Neural progenitor cell (in vitro differentiated cells): ENCODE measurements at regions not wholly inside any gene's neighbourhood (a gene's known extent, or its start where the extent isn't known, plus 50 kb on each side); places are given as distances from the start of the nearest gene placed in this dataset.

Source experiments
- DNase-seq: peaks from one replicate; pipeline ENCODE4 v3.0.0-alpha.2; 2016; ENCODE audit warnings: low spot score
- H2AFZ ChIP-seq: fragments of 200-600 bp; sonication (generic); replicated peaks from 2 replicates; pipeline ENCODE4 v1.6.1; 2016; ENCODE audit warnings: antibody characterized with exemption
- H3F3A ChIP-seq: fragments of 200-600 bp; sonication (generic); 2 replicates; pipeline ENCODE4 v1.6.1; 2016; ENCODE audit warnings: antibody characterized with exemption, low read depth
- H3K27ac ChIP-seq: fragments of 200-600 bp; sonication (generic); 2 replicates; pipeline ENCODE4 v1.5.1; 2016; ENCODE audit warnings: mild to moderate bottlenecking
- H3K27me3 ChIP-seq: fragments of 200-600 bp; sonication (generic); 2 replicates; pipeline ENCODE4 v1.6.1; 2016; ENCODE audit warnings: mild to moderate bottlenecking, moderate library complexity
- H3K36me3 ChIP-seq: fragments of 200-600 bp; sonication (generic); 2 replicates; pipeline ENCODE4 v1.5.1; 2016
- H3K4me1 ChIP-seq: fragments of 200-600 bp; sonication (generic); 2 replicates; pipeline ENCODE4 v1.6.1; 2016; ENCODE audit warnings: mixed run types
- H3K4me2 ChIP-seq: fragments of 200-600 bp; sonication (generic); 2 replicates; pipeline ENCODE4 v1.6.1; 2016
- H3K4me3 ChIP-seq: fragments of 200-600 bp; sonication (generic); 2 replicates; pipeline ENCODE4 v1.5.1; 2016
- H3K79me2 ChIP-seq: fragments of 200-600 bp; sonication (generic); 2 replicates; pipeline ENCODE4 v1.6.1; 2016; ENCODE audit warnings: low read depth
- H3K9ac ChIP-seq: fragments of 200-600 bp; sonication (generic); 2 replicates; pipeline ENCODE4 v1.6.1; 2016
- H3K9me3 ChIP-seq: fragments of 200-600 bp; sonication (generic); 2 replicates; pipeline ENCODE4 v1.5.1; 2016; ENCODE audit warnings: low read depth
- H4K20me1 ChIP-seq: fragments of 200-600 bp; sonication (generic); 2 replicates; pipeline ENCODE4 v1.6.1; 2016; ENCODE audit warnings: low read depth
- H3K27ac Mint-ChIP-seq: 3 replicates; pipeline ENCODE4 v1.8.0; 2021; ENCODE audit warnings: mixed read lengths
- H3K27me3 Mint-ChIP-seq: 2 replicates; pipeline ENCODE4 v1.8.0; 2022; ENCODE audit warnings: low read depth, mild to moderate bottlenecking, inconsistent platforms, moderate library complexity, mixed read lengths; ENCODE audit not compliant: insufficient read depth
- H3K36me3 Mint-ChIP-seq: 3 replicates; pipeline ENCODE4 v1.8.0; 2021; ENCODE audit warnings: mixed read lengths
- H3K4me1 Mint-ChIP-seq: 3 replicates; pipeline ENCODE4 v1.8.0; 2021; ENCODE audit warnings: mixed read lengths
- H3K4me3 Mint-ChIP-seq: 3 replicates; pipeline ENCODE4 v1.8.0; 2021; ENCODE audit warnings: mild to moderate bottlenecking, moderate library complexity, mixed read lengths
- H3K9me3 Mint-ChIP-seq: 3 replicates; pipeline ENCODE4 v1.8.0; 2020; ENCODE audit warnings: mixed read lengths
- CTCF ChIP-seq: fragments of 200-600 bp; sonication (generic); IDR thresholded peaks from 2 replicates; pipeline ENCODE4 v1.5.1; 2017; ENCODE audit warnings: antibody characterized with exemption, mild to moderate bottlenecking
- EZH2 ChIP-seq: fragments of 200-600 bp; sonication (generic); IDR thresholded peaks from 2 replicates; pipeline ENCODE4 v1.6.1; 2017; ENCODE audit warnings: antibody characterized with exemption, mild to moderate bottlenecking, moderate library complexity
- EZH2phosphoT487 ChIP-seq: fragments of 200-600 bp; sonication (generic); IDR thresholded peaks from 2 replicates; pipeline ENCODE4 v1.6.1; 2017; ENCODE audit warnings: antibody characterized with exemption

DNA sequence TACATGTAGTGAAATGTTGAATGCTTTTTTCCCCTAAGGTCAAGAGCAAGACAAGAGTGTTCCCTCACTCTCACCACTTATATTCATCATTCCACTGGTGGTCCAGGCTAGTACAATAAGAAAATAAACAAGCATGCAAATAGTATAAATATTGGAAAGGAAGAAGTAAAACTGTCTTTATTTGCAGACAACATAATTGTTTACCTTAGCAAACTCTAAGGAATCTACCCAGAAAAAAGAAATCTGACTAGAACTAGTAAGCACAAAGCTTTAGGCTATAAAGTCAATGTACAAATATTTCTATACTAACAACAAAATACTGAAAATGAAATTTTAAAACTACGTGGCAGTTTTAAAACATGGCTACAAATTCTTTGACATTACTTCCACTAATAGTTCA is 101.7 kb downstream of the CYB561 start:
- TF ChIP-seq EZH2 (no peak), CTCF (no peak), EZH2phosphoT487 (no peak)
- Histone ChIP-seq H3K4me2 (no peak overlapping the region), H3K36me3 (no peaks in the 10 kb centered on the region), H3K27ac (no peak overlapping the region), H3K9ac (no peak overlapping the region), H2AFZ (no peak overlapping the region), H3K27me3 (no peaks in the 10 kb centered on the region), H4K20me1 (no peaks in the 10 kb centered on the region), H3K79me2 (no peaks in the 10 kb centered on the region), H3F3A (no peaks in the 10 kb centered on the region), H3K4me1 (peaks cover 4% of the 10 kb centered on the region), H3K9me3 (no peaks in the 10 kb centered on the region), H3K4me3 (no peak overlapping the region)
- DNase-seq, result no peak
- Mint-ChIP-seq H3K27me3 (no peaks in the 10 kb centered on the region), H3K9me3 (no peaks in the 10 kb centered on the region), H3K4me1 (no peaks in the 10 kb centered on the region), H3K27ac (no peak overlapping the region), H3K36me3 (peaks cover 21% of the 10 kb centered on the region), H3K4me3 (no peak overlapping the region)

DNA sequence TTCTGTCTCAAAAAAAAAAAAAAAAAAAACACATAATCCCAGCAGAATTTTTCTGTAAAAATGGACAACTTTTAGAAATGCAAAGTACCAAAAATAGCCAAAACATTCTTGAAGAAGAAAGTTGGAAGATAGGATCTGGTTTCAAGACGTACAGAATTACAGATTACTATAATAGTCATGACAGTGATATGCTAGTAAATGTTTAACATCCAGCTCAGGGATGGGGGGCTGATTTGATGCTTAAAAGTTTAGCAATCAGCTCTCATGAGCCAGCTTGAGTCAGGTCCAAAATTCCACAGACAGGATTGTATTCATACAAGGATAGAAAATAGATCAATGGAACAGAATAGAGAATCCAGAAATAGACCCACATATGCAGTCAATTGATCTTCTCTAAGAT is 100.5 kb downstream of the CYB561 start:
- H3K36me3 ChIP-seq, result no peaks in the 10 kb centered on the region
- H2AFZ ChIP-seq, result no peak overlapping the region
- H3K4me1 Mint-ChIP-seq, result no peaks in the 10 kb centered on the region
- H3K4me3 ChIP-seq, result no peak overlapping the region
- H3K9me3 ChIP-seq, result no peaks in the 10 kb centered on the region
- H3K79me2 ChIP-seq, result no peaks in the 10 kb centered on the region
- no peak for DNase-seq
- no peaks in the 10 kb centered on the region for H3K27me3 ChIP-seq
- no peak overlapping the region for H3K27ac Mint-ChIP-seq
- no peak overlapping the region for H3K27ac ChIP-seq
- peaks cover 21% of the 10 kb centered on the region for H3K36me3 Mint-ChIP-seq
- TF ChIP-seq EZH2, result no peak
- no peak for TF ChIP-seq CTCF
- TF ChIP-seq EZH2phosphoT487, result no peak
- H3K4me3 Mint-ChIP-seq, result no peak overlapping the region
- no peak overlapping the region for H3K9ac ChIP-seq
- H3K9me3 Mint-ChIP-seq, result no peaks in the 10 kb centered on the region
- no peaks in the 10 kb centered on the region for H3F3A ChIP-seq
- H3K4me2 ChIP-seq, result no peak overlapping the region
- no peaks in the 10 kb centered on the region for H3K27me3 Mint-ChIP-seq
- H3K4me1 ChIP-seq, result no peaks in the 10 kb centered on the region
- H4K20me1 ChIP-seq, result no peaks in the 10 kb centered on the region

GRCh38 chr17:63347475-63347874 is 98.6 kb downstream of the CYB561 start:
- Histone ChIP-seq H3K9me3 (no peaks in the 10 kb centered on the region), H3K4me1 (no peaks in the 10 kb centered on the region), H3K4me2 (no peak overlapping the region), H2AFZ (no peak overlapping the region), H3K36me3 (no peaks in the 10 kb centered on the region), H3K4me3 (no peak overlapping the region), H3K79me2 (no peaks in the 10 kb centered on the region), H3K27ac (no peak overlapping the region), H4K20me1 (no peaks in the 10 kb centered on the region), H3K9ac (no peak overlapping the region), H3K27me3 (no peaks in the 10 kb centered on the region), H3F3A (no peaks in the 10 kb centered on the region)
- H3K4me1 Mint-ChIP-seq, result no peaks in the 10 kb centered on the region
- no peak overlapping the region for H3K4me3 Mint-ChIP-seq
- no peak overlapping the region for H3K27ac Mint-ChIP-seq
- no peaks in the 10 kb centered on the region for H3K9me3 Mint-ChIP-seq
- TF ChIP-seq EZH2phosphoT487, result no peak
- TF ChIP-seq EZH2, result no peak
- DNase-seq, result no peak
- no peaks in the 10 kb centered on the region for H3K27me3 Mint-ChIP-seq
- H3K36me3 Mint-ChIP-seq, result peaks cover 18% of the 10 kb centered on the region

DNA sequence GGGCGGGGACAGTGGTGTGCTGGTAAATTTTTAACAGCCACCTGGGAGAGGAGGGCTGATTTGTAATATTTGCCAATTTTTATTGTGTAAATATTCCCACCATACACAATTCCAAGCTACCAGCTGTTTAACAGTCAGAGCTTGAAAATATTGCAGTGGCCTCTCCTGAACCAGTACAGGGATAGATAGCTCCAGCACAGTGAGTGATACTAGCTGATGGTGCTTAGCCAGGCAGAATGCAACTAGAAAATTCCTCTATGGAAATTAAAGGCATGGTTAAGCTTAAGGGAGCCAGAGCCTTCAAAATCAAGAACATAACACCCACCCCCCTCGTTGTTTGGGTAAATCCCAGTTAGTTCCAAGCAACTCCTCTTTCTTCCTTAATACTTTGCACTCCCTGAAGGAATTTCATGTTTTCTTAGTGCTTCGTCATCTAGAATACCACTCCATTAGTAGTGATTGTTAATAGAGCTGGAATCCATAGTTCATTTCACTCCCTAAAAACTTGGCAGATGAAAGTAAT is 96.6 kb downstream of the CYB561 start:
- Histone ChIP-seq H3K4me3 (no peak overlapping the region), H3K4me2 (no peak overlapping the region), H3K79me2 (no peaks in the 10 kb centered on the region), H3K9me3 (no peaks in the 10 kb centered on the region), H2AFZ (no peak overlapping the region), H3K36me3 (no peaks in the 10 kb centered on the region), H3K27ac (no peak overlapping the region), H3K9ac (no peak overlapping the region), H3K4me1 (no peaks in the 10 kb centered on the region), H4K20me1 (no peaks in the 10 kb centered on the region), H3F3A (no peaks in the 10 kb centered on the region), H3K27me3 (no peaks in the 10 kb centered on the region)
- H3K27ac Mint-ChIP-seq, result no peak overlapping the region
- DNase-seq, result no peak
- TF ChIP-seq CTCF (no peak), EZH2phosphoT487 (no peak), EZH2 (no peak)
- no peaks in the 10 kb centered on the region for H3K27me3 Mint-ChIP-seq
- no peaks in the 10 kb centered on the region for H3K4me1 Mint-ChIP-seq
- H3K9me3 Mint-ChIP-seq, result no peaks in the 10 kb centered on the region
- H3K36me3 Mint-ChIP-seq, result peaks cover 19% of the 10 kb centered on the region
- no peak overlapping the region for H3K4me3 Mint-ChIP-seq
